ENCODE measurements at regions not wholly inside any gene's neighbourhood (a gene's known extent, or its start where the extent isn't known, plus 50 kb on each side); places are given as distances from the start of the nearest gene placed in this dataset.

GRCh38 chr5:118176146-118176545 is 812.2 kb downstream of the DTWD2 start:
- TF ChIP-seq POLR2A (IDR thresholded peaks at IDR 0.05; ENCODE audit: low read depth, low read length) (no peak), POLR2AphosphoS5 (IDR thresholded peaks at IDR 0.05; ENCODE audit: low read depth, low read length) (no peak), TAF1 (IDR thresholded peaks at IDR 0.05; ENCODE audit: low read depth, low read length) (no peak), POU2F2 (IDR thresholded peaks at IDR 0.05; ENCODE audit: low read depth, low read length) (no peak), PAX5 (IDR thresholded peaks at IDR 0.05; ENCODE audit: insufficient read depth, low read length, severe bottlenecking) (no peak), SPI1 (IDR thresholded peaks at IDR 0.05; ENCODE audit: low read depth, low read length) (no peak)
- no peak for DNase-seq (ENCODE audit: insufficient read length, low spot score)
- no peak for FAIRE-seq

DNA sequence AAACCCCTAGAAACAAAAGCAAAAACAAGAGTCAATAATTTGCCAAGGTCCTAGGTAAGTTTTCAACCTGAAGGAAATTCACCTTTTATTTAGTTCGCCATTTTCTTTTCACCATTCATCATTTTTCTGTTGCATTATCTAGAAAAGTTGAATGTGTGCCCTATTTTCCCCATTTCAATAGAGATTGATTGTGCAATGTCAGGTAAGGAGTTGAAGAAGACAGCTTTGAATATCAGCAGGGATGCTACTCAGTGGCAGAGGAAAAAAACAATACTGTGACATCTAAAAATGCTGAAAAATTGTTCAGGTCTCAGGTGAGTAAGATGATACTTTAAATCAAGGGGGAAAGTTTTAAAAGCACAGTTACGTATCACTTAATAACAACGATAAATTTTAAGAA is 813.7 kb downstream of the DTWD2 start:
- FAIRE-seq (no peak), DNase-seq (ENCODE audit: insufficient read length, low spot score) (no peak)
- TF ChIP-seq SPI1 (IDR thresholded peaks at IDR 0.05; ENCODE audit: low read depth, low read length) (no peak), POLR2A (IDR thresholded peaks at IDR 0.05; ENCODE audit: low read depth, low read length) (no peak), PAX5 (IDR thresholded peaks at IDR 0.05; ENCODE audit: insufficient read depth, low read length, severe bottlenecking) (no peak), POU2F2 (IDR thresholded peaks at IDR 0.05; ENCODE audit: low read depth, low read length) (no peak), POLR2AphosphoS5 (IDR thresholded peaks at IDR 0.05; ENCODE audit: low read depth, low read length) (no peak), TAF1 (IDR thresholded peaks at IDR 0.05; ENCODE audit: low read depth, low read length) (no peak)

DNA sequence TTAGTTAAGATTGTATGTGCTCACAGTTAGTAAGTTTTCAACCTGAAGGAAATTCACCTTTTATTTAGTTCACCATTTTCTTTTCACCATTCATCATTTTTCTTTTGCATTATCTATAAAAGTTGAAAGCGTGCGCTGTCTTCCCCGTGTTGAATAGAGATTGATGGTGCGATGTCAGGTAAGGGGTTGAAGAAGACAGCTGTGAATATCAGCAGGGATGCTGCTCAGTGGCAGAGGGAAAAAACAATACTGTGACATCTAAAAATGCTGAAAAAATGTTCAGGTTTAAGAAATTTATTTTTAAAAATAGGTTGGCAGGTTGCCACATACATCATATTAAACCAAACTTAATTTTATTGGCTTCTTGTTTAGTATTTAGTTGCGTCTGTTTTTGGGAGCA is 815.0 kb downstream of the DTWD2 start:
- FAIRE-seq (no peak), DNase-seq (ENCODE audit: insufficient read length, low spot score) (no peak)

GRCh38 chr5:118165619-118166018 is 822.7 kb downstream of the DTWD2 start:
- DNase-seq (ENCODE audit: insufficient read length, low spot score): no peak
- FAIRE-seq: no peak
- no peak for TF ChIP-seq TAF1 (IDR thresholded peaks at IDR 0.05; ENCODE audit: low read depth, low read length)
- no peak for TF ChIP-seq POLR2A (IDR thresholded peaks at IDR 0.05; ENCODE audit: low read depth, low read length)

More for the DNA sequence above, 815.0 kb downstream of the DTWD2 start:
- TF ChIP-seq TAF1 (IDR thresholded peaks at IDR 0.05; ENCODE audit: low read depth, low read length): no peak
- no peak for TF ChIP-seq SPI1 (IDR thresholded peaks at IDR 0.05; ENCODE audit: low read depth, low read length)
- TF ChIP-seq PAX5 (IDR thresholded peaks at IDR 0.05; ENCODE audit: insufficient read depth, low read length, severe bottlenecking): no peak
- no peak for TF ChIP-seq POU2F2 (IDR thresholded peaks at IDR 0.05; ENCODE audit: low read depth, low read length)
- TF ChIP-seq POLR2AphosphoS5 (IDR thresholded peaks at IDR 0.05; ENCODE audit: low read depth, low read length): no peak
- TF ChIP-seq POLR2A (IDR thresholded peaks at IDR 0.05; ENCODE audit: low read depth, low read length): no peak

GRCh38 chr5:118156181-118156580 is 832.2 kb downstream of the DTWD2 start:
- no peak for TF ChIP-seq TAF1 (IDR thresholded peaks at IDR 0.05; ENCODE audit: low read depth, low read length)
- DNase-seq (ENCODE audit: insufficient read length, low spot score) (no peak), FAIRE-seq (no peak)

DNA sequence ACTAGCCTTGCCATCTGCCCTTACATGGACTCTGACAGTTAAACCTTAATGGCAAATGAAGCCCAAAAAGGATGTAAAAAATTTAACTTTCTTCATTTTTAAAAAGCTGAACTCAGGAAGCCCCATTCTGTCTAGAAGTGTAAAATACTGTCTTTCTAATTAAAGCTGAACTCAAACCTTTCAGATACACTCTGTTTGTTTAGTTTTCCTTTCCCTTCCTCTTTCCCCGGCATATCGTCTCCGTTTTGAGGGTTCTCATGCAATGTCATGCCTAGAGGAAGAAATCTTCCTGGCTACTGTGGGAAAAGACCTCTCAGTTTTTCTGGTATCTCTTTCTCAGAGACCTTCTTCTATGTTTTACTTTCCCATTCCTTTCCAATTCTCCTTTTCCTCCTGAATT is 841.5 kb downstream of the DTWD2 start:
- FAIRE-seq (no peak), DNase-seq (ENCODE audit: insufficient read length, low spot score) (no peak)
- TF ChIP-seq SPI1 (IDR thresholded peaks at IDR 0.05; ENCODE audit: low read depth, low read length) (no peak), POLR2AphosphoS5 (IDR thresholded peaks at IDR 0.05; ENCODE audit: low read depth, low read length) (no peak), TAF1 (IDR thresholded peaks at IDR 0.05; ENCODE audit: low read depth, low read length) (no peak), POU2F2 (IDR thresholded peaks at IDR 0.05; ENCODE audit: low read depth, low read length) (no peak), POLR2A (IDR thresholded peaks at IDR 0.05; ENCODE audit: low read depth, low read length) (no peak), PAX5 (IDR thresholded peaks at IDR 0.05; ENCODE audit: insufficient read depth, low read length, severe bottlenecking) (no peak)

DNA sequence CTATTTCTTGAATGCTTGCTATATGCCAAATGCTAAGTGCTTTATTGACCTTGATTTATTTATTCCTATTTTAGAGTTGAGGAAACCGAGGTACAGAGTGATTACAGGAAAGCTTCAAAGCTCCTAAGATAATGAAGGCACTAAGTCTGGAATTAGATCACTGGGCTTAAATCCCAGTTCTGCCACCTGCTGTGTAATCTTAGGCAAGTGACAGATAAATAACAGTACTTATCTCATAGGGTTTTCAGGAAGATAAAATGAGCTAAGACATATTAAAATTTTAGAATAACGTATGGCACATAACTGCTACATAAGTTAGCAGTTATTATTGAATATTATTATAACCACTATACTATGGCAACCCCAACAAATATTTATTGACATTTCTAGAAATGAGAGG is 843.8 kb downstream of the DTWD2 start:
- FAIRE-seq: no peak

GRCh38 chr5:118139361-118139760 is 849.0 kb downstream of the DTWD2 start:
- FAIRE-seq: no peak
- no peak for TF ChIP-seq POU2F2 (IDR thresholded peaks at IDR 0.05; ENCODE audit: low read depth, low read length)
- no peak for TF ChIP-seq POLR2AphosphoS5 (IDR thresholded peaks at IDR 0.05; ENCODE audit: low read depth, low read length)
- no peak for TF ChIP-seq POLR2A (IDR thresholded peaks at IDR 0.05; ENCODE audit: low read depth, low read length)
- TF ChIP-seq PAX5 (IDR thresholded peaks at IDR 0.05; ENCODE audit: insufficient read depth, low read length, severe bottlenecking): no peak
- no peak for TF ChIP-seq SPI1 (IDR thresholded peaks at IDR 0.05; ENCODE audit: low read depth, low read length)
- no peak for TF ChIP-seq TAF1 (IDR thresholded peaks at IDR 0.05; ENCODE audit: low read depth, low read length)
- DNase-seq (ENCODE audit: insufficient read length, low spot score): no peak

More for the DNA sequence above, 843.8 kb downstream of the DTWD2 start:
- no peak for TF ChIP-seq POLR2AphosphoS5 (IDR thresholded peaks at IDR 0.05; ENCODE audit: low read depth, low read length)
- TF ChIP-seq POLR2A (IDR thresholded peaks at IDR 0.05; ENCODE audit: low read depth, low read length): no peak
- TF ChIP-seq TAF1 (IDR thresholded peaks at IDR 0.05; ENCODE audit: low read depth, low read length): no peak
- no peak for TF ChIP-seq SPI1 (IDR thresholded peaks at IDR 0.05; ENCODE audit: low read depth, low read length)
- no peak for TF ChIP-seq PAX5 (IDR thresholded peaks at IDR 0.05; ENCODE audit: insufficient read depth, low read length, severe bottlenecking)
- TF ChIP-seq POU2F2 (IDR thresholded peaks at IDR 0.05; ENCODE audit: low read depth, low read length): no peak
- DNase-seq (ENCODE audit: insufficient read length, low spot score): no peak

GRCh38 chr5:118126159-118126558 is 862.2 kb downstream of the DTWD2 start:
- DNase-seq (ENCODE audit: insufficient read length, low spot score): no peak
- no peak for TF ChIP-seq TAF1 (IDR thresholded peaks at IDR 0.05; ENCODE audit: low read depth, low read length)
- peak; percentile 27; the same call in 1 of the 2 replicates for TF ChIP-seq SPI1 (IDR thresholded peaks at IDR 0.05; ENCODE audit: low read depth, low read length)
- no peak for FAIRE-seq

GRCh38 chr5:118125687-118126086 is 862.7 kb downstream of the DTWD2 start:
- DNase-seq (ENCODE audit: insufficient read length, low spot score): no peak
- FAIRE-seq: no peak
- no peak for TF ChIP-seq TAF1 (IDR thresholded peaks at IDR 0.05; ENCODE audit: low read depth, low read length)
- TF ChIP-seq POLR2AphosphoS5 (IDR thresholded peaks at IDR 0.05; ENCODE audit: low read depth, low read length): no peak
- no peak for TF ChIP-seq PAX5 (IDR thresholded peaks at IDR 0.05; ENCODE audit: insufficient read depth, low read length, severe bottlenecking)
- TF ChIP-seq SPI1 (IDR thresholded peaks at IDR 0.05; ENCODE audit: low read depth, low read length): no peak
- TF ChIP-seq POU2F2 (IDR thresholded peaks at IDR 0.05; ENCODE audit: low read depth, low read length): no peak
- TF ChIP-seq POLR2A (IDR thresholded peaks at IDR 0.05; ENCODE audit: low read depth, low read length): no peak

- no peak for DNase-seq (ENCODE audit: insufficient read length, low spot score)
- TF ChIP-seq PAX5 (IDR thresholded peaks at IDR 0.05; ENCODE audit: insufficient read depth, low read length, severe bottlenecking) (no peak), POLR2A (IDR thresholded peaks at IDR 0.05; ENCODE audit: low read depth, low read length) (no peak), TAF1 (IDR thresholded peaks at IDR 0.05; ENCODE audit: low read depth, low read length) (no peak), SPI1 (IDR thresholded peaks at IDR 0.05; ENCODE audit: low read depth, low read length) (no peak), POLR2AphosphoS5 (IDR thresholded peaks at IDR 0.05; ENCODE audit: low read depth, low read length) (no peak), POU2F2 (IDR thresholded peaks at IDR 0.05; ENCODE audit: low read depth, low read length) (no peak)
- no peak for FAIRE-seq
These were observed 867.1 kb downstream of the DTWD2 start for GRCh38 chr5:118121258-118121657.
